Uterus (tissue), 3 donors: ENCODE measurements at regions not wholly inside any gene's neighbourhood (a gene's known extent, or its start where the extent isn't known, plus 50 kb on each side); places are given as distances from the start of the nearest gene placed in this dataset.

Source experiments
- DNase-seq, 2 donors: peaks; one replicate each; pipeline ENCODE4 v3.0.0-alpha.2; 2019 to 2020
- H3K27ac ChIP-seq, 2 donors: fragments of 200-600 bp; sonication (generic); 1 replicate in 1 of 2; 2 replicates in 1 of 2; pipeline ENCODE4 v1.5.1; 2016 to 2018
- H3K27me3 ChIP-seq, 2 donors: fragments of 200-600 bp; sonication (generic); one replicate each; pipeline ENCODE4 v1.5.1; 2018 to 2019; ENCODE audit warnings: control low read depth in 1 of 2
- H3K36me3 ChIP-seq, 2 donors: fragments of 200-600 bp; sonication (generic); one replicate each; pipeline ENCODE4 v1.5.1; 2019; ENCODE audit warnings: control low read depth in 1 of 2
- H3K4me1 ChIP-seq, 2 donors: fragments of 200-600 bp; sonication (generic); one replicate each; pipeline ENCODE4 v1.5.1; 2018 to 2019; ENCODE audit warnings: control low read depth in 1 of 2
- H3K4me3 ChIP-seq, 2 donors: fragments of 200-600 bp; sonication (generic); 1 replicate in 1 of 2; 2 replicates in 1 of 2; pipeline ENCODE4 v1.5.1; 2018 to 2019; ENCODE audit warnings: mild to moderate bottlenecking in 1 of 2
- H3K9me3 ChIP-seq, 2 donors: fragments of 200-600 bp; sonication (generic); one replicate each; pipeline ENCODE4 v1.5.1; 2019; ENCODE audit warnings: control low read depth in 1 of 2
- POLR2A ChIP-seq, 2 donors: fragments of 450-650 bp; IDR thresholded peaks; one replicate each; pipeline ENCODE4 v1.6.1; 2016; ENCODE audit warnings: antibody characterized with exemption in 2 of 2, mild to moderate bottlenecking in 1 of 2, moderate library complexity in 1 of 2
- intact Hi-C: fragments of 100-400 bp; cut with DNase I; formaldehyde crosslinking; loops from one replicate; pipeline ENCODE4 v1.15.1; 2023; ENCODE audit warnings: low total_unique reads
- TF ChIP-seq, protein P1 (sequence below), 4 experiments: fragments of 200-600 bp in 2 of 4; fragments of 450-650 bp in 2 of 4; sonication (generic) in 2 of 4; IDR thresholded peaks; one replicate each; pipeline ENCODE4 v1.5.1; 2016 to 2019; ENCODE audit warnings: antibody characterized with exemption in 4 of 4, mild to moderate bottlenecking in 2 of 4, moderate library complexity in 1 of 4
- donor health status: DM: yes; HTN: yes; CAD: no.

DNA sequence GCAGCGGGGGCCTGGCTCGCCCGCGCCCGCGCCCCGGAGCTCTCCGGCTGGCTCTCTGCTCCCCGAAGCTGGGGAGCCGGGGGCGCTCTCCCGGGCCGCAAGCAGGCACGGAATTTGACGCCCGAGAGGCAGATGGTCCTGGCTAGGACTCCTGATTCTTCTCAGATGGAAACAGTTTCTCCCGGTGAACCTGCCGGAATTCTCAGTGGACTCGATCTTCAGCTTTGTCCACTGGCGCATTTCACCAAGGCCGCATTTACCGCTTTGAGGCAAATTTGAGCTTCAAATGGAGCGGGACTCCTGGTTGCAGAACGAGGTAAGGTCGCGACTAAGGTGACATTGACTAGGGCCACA, 305.7 kb upstream of the KCNN2 start:
- no peak for DNase-seq
- peak overlapping the region; percentile 39 to 47 for H3K4me3 ChIP-seq
- H3K9me3 ChIP-seq, result no peaks in the 10 kb centered on the region
- intact Hi-C loops, result no loop called here
- TF ChIP-seq POLR2A (IDR thresholded peaks at IDR 0.05), result no peak
- TF ChIP-seq, protein P1, sequence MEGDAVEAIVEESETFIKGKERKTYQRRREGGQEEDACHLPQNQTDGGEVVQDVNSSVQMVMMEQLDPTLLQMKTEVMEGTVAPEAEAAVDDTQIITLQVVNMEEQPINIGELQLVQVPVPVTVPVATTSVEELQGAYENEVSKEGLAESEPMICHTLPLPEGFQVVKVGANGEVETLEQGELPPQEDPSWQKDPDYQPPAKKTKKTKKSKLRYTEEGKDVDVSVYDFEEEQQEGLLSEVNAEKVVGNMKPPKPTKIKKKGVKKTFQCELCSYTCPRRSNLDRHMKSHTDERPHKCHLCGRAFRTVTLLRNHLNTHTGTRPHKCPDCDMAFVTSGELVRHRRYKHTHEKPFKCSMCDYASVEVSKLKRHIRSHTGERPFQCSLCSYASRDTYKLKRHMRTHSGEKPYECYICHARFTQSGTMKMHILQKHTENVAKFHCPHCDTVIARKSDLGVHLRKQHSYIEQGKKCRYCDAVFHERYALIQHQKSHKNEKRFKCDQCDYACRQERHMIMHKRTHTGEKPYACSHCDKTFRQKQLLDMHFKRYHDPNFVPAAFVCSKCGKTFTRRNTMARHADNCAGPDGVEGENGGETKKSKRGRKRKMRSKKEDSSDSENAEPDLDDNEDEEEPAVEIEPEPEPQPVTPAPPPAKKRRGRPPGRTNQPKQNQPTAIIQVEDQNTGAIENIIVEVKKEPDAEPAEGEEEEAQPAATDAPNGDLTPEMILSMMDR (IDR thresholded peaks at IDR 0.05), result no peak
- H3K36me3 ChIP-seq, result no peaks in the 10 kb centered on the region
- H3K27ac ChIP-seq, result peak overlapping the region; percentile 52 to 53
- H3K27me3 ChIP-seq, result no peaks in the 10 kb centered on the region
- peaks cover 0 to 8% of the 10 kb centered on the region in 2 donors for H3K4me1 ChIP-seq

DNA sequence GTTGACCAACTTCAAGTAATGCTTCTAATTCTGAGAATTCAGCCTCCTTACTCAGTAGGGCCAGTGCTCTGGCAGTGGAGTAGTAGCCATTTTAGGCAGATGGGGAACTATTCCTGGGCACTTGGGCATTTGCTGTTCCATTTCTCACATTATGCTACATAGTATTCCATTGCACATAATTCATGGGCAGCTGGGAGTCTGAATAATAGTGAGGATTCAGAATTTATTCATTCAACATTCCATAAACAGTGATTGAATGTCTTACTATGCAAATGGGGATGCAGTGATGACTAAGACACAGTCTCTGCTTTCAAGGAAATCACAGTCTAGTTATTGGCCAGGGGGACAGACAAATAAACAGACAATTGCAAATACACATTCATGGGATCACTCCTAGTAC, 301.0 kb upstream of the KCNN2 start:
- DNase-seq, result no peak
- Histone ChIP-seq H3K9me3 (no peaks in the 10 kb centered on the region), H3K4me3 (no peak overlapping the region), H3K27ac (no peak overlapping the region), H3K36me3 (no peaks in the 10 kb centered on the region), H3K4me1 (no peaks in the 10 kb centered on the region), H3K27me3 (no peaks in the 10 kb centered on the region)
- TF ChIP-seq POLR2A (IDR thresholded peaks at IDR 0.05), result no peak
- TF ChIP-seq, protein P1 (IDR thresholded peaks at IDR 0.05), result no peak
- intact Hi-C loops, result no loop called here

DNA sequence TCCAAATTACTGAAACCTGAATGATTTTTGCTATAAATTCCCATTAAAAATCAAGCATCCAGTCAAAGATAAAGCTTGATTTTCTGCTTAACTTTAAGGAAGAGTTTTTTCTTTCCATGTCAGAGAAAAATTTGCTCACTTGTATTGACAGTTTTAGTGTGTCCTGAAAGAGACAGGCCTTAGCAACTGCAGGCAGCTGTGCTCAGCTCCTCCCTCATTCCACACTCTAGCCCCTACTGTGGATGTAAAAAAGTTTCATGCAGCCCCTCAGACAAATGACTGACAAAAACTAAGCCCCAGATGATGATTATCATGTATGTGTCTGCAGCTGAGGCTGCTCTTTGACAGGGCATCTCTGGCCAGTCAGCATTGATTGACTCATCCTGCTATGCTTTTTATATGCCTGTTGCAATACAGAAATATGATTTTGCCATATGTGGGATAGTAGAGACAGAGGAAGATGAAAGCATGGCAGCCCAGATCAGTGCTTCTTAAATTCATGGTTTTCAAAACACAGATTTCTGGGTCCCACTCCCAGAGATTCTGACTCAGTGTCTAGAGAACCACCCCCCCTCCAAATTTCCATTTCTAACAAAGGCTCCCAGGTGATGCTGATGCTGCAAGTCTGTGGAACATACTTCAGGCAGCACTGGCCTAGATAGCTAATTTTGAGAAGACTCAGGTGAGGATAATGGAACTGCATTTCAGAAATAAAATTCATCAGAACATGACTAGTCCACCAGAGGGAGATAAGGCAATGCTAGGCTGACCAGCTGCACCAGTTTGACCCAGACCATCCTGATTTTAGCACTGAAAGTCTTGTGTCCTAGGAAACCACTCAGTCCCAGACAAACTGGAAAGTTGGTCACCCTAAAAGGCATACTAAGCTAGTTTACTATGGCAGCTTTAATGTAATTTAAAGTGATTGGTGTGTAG, 298.7 kb upstream of the KCNN2 start:
- no peak for TF ChIP-seq POLR2A (IDR thresholded peaks at IDR 0.05)
- TF ChIP-seq, protein P1 (IDR thresholded peaks at IDR 0.05), result no peak
- Histone ChIP-seq H3K4me3 (no peak overlapping the region), H3K9me3 (no peaks in the 10 kb centered on the region)

DNA sequence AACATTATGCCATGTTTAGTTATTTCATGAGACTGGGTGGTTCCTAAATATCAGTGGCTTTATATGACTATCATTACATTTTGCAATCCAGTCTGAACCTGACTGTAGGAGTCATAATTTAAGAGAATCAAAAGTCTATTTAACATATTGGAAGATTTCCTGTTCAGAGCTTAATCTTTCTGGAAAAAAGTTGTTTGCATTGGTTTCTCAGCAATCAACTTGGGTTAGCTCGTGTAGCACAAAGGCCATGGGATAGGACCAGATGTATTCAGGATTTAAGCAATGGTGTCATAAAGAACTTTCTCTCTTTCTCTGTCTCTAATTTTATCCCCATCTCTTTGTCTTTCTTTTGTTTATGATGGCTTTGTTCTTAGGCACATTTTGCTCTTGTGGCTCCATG, 296.0 kb upstream of the KCNN2 start:
- TF ChIP-seq, protein P1 (IDR thresholded peaks at IDR 0.05), result no peak
- no peak for TF ChIP-seq POLR2A (IDR thresholded peaks at IDR 0.05)
- no peaks in the 10 kb centered on the region for H3K36me3 ChIP-seq
- no peaks in the 10 kb centered on the region for H3K27me3 ChIP-seq
- no peak for DNase-seq
- no peaks in the 10 kb centered on the region for H3K4me1 ChIP-seq
- intact Hi-C loops, result no loop called here
- H3K4me3 ChIP-seq, result no peak overlapping the region
- H3K9me3 ChIP-seq, result no peaks in the 10 kb centered on the region
- no peak overlapping the region for H3K27ac ChIP-seq

More for the DNA sequence above, 298.7 kb upstream of the KCNN2 start:
- intact Hi-C loops, result no loop called here
- no peaks in the 10 kb centered on the region for H3K36me3 ChIP-seq
- H3K4me1 ChIP-seq, result no peaks in the 10 kb centered on the region
- no peak for DNase-seq
- H3K27me3 ChIP-seq, result no peaks in the 10 kb centered on the region
- H3K27ac ChIP-seq, result no peak overlapping the region

DNA sequence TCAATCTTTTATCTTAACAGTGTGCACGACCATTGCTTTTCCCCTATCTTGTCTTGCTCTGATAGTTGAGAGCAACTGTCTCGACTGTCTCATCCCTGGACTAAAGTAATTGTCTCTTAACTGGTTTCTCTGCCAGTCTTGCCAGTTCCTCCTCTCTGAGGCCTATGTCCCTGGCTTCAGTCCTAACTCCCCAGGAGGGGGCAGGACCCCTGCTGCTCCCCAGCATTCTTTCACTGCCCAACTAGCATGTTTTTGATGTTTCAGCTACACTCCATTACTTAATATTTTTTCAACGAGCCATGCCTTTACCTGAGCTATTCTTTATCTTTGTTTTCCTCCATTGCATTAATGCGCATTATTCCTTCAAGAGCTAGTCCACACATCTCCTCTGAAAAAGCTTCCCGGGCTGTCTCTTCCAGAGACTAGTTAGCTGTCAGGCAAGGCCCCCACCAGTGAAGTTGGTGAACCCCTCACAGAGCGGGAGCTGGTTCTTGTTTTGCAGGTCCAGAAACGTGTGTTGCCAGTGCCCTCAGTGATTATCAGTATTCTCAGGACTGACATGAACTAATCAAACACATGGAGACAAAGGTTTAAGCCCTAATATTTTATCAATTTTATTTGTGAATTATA, 291.7 kb upstream of the KCNN2 start:
- Histone ChIP-seq H3K36me3 (no peaks in the 10 kb centered on the region), H3K4me3 (no peak overlapping the region), H3K27ac (no peak overlapping the region), H3K27me3 (no peaks in the 10 kb centered on the region), H3K9me3 (no peaks in the 10 kb centered on the region), H3K4me1 (no peaks in the 10 kb centered on the region)
- DNase-seq, result no peak
- intact Hi-C loops, result no loop called here
- TF ChIP-seq POLR2A (IDR thresholded peaks at IDR 0.05), result no peak
- TF ChIP-seq, protein P1 (IDR thresholded peaks at IDR 0.05), result no peak
